Spinal cord (tissue), 9 donors: ENCODE measurements at regions not wholly inside any gene's neighbourhood (a gene's known extent, or its start where the extent isn't known, plus 50 kb on each side); places are given as distances from the start of the nearest gene placed in this dataset.
"Not testable (repeated sequence)": the region's sequence is repeated elsewhere in the genome, so short reads cannot be mapped to it uniquely, and the experiment has no call there.

ENCODE experiments used
- DNase-seq, 6 donors: peaks; one replicate each; pipeline versions ENCODE4 v3.0.0 to v3.0.0-alpha.2; 2013 to 2015; ENCODE audit warnings: low spot score in 6 of 6, low read depth in 4 of 6
- H3K27ac ChIP-seq: one replicate; pipeline ENCODE4 v1.5.1; 2013; ENCODE audit warnings: low read depth, low read length, control low read depth
- H3K27me3 ChIP-seq: one replicate; pipeline ENCODE4 v1.6.1; 2013; ENCODE audit warnings: low read length; ENCODE audit not compliant: control insufficient read depth, insufficient read depth
- H3K36me3 ChIP-seq: one replicate; pipeline ENCODE4 v1.6.1; 2013; ENCODE audit warnings: low read length; ENCODE audit not compliant: control insufficient read depth, insufficient read depth
- H3K4me1 ChIP-seq: one replicate; pipeline ENCODE4 v1.6.1; 2013; ENCODE audit warnings: low read length; ENCODE audit not compliant: control insufficient read depth, insufficient read depth
- H3K4me3 ChIP-seq: one replicate; pipeline ENCODE4 v1.5.1; 2013; ENCODE audit warnings: low read depth, low read length, control low read depth
- H3K9me3 ChIP-seq: one replicate; pipeline ENCODE4 v1.6.1; 2013; ENCODE audit warnings: low read length; ENCODE audit not compliant: control insufficient read depth, insufficient read depth
- WGBS: methylation state at CpG from one replicate; pipeline ENCODE4 v1.1.5; 2013; ENCODE audit warnings: missing lambda C conversion rate; ENCODE audit not compliant: insufficient coverage; 5-methylcytosine and 5-hydroxymethylcytosine counted together
- donor health status: healthy.

DNA sequence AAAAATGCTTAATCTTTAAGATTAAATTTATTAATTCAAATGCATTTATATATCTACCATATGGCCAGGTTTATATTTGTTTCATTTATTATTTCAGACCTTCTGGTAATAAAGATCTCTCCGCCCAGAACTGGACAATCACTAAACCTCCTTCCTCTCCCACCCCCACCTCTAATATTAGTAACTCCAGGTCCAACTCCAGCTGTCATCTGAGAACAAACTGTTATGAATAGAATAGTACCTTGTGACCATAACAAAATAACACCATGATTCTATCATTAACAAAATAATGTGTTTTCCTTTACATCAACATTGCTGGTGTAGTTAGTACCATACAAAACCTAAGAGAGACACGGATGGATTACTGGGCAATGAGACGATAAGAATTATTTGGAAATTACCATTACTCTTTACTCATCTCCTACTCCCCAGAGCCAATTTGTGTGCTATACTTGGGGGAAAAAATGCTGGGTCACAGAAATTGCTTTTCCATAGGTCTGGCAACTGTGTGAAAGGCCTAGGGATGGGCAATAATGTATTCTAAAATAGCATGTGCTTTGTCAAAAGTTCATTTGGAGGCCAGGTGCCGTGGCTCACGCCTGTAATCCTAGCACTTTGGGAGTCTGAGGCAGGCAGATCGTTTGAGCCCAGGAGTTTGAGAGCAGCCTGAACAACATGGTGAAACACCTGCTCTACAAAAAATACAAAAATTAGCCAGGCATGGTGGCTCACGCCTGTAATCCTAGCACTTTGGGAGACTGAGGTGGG is 186.1 kb downstream of the ENC1 start:
- WGBS = 81% methylated on average over 4 of the region's 7 CpGs
- Histone ChIP-seq H3K27ac (no peak overlapping the region), H3K27me3 (no peaks in the 10 kb centered on the region), H3K36me3 (no peaks in the 10 kb centered on the region), H3K4me3 (no peak overlapping the region), H3K4me1 (no peaks in the 10 kb centered on the region), H3K9me3 (no peaks in the 10 kb centered on the region)
- DNase-seq = no peak

DNA sequence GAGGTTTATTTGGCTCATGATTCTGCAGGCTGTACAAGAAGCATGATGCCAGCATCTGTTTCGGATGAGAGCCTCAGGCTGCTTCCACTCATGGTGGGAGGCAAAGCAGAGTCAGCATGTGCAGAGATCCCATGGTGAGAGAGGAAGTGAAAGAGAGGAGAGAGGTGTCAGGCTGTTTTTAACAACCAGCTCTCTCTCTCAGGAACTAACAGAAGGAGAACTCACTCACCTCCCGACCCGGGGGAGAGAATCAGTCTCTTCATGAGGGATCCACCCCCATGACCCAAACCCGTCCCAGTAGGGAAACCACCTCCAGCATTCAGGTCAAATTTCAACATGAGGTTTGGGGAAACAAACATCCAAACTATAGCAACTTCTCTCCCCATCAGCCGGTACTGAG is 187.7 kb downstream of the ENC1 start:
- Histone ChIP-seq H3K4me1 (no peaks in the 10 kb centered on the region), H3K4me3 (no peak overlapping the region), H3K27ac (no peak overlapping the region), H3K9me3 (no peaks in the 10 kb centered on the region), H3K36me3 (no peaks in the 10 kb centered on the region), H3K27me3 (no peaks in the 10 kb centered on the region)
- DNase-seq = no peak
- 77% methylated on average over 5 of the region's 5 CpGs for WGBS

DNA sequence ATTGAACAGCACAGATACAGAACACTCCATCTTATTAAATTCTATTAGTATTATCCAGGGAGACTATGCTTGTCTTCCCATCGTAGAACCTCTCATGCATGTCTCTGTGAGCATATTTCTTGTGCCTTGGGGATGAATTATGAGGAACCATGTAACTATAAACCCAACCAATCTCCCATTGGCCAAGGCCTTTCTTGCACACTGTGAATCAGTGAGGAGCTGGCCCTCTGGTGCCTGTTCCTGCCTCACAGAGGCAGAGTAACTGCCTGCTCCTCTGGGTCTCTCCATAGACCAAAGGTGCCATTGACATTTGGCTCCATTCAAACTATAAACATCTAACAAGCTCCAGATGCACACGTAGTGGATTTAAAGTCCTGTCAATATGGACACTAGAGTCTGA is 190.4 kb downstream of the ENC1 start:
- H3K9me3 ChIP-seq = no peaks in the 10 kb centered on the region
- no peaks in the 10 kb centered on the region for H3K4me1 ChIP-seq
- no peak overlapping the region for H3K4me3 ChIP-seq
- no peaks in the 10 kb centered on the region for H3K27me3 ChIP-seq
- DNase-seq = peak in 1 of 6 donors; percentile 75
- H3K27ac ChIP-seq = no peak overlapping the region
- no peaks in the 10 kb centered on the region for H3K36me3 ChIP-seq
- no CpG with 5 or more reads among the region's 2 CpGs for WGBS

DNA sequence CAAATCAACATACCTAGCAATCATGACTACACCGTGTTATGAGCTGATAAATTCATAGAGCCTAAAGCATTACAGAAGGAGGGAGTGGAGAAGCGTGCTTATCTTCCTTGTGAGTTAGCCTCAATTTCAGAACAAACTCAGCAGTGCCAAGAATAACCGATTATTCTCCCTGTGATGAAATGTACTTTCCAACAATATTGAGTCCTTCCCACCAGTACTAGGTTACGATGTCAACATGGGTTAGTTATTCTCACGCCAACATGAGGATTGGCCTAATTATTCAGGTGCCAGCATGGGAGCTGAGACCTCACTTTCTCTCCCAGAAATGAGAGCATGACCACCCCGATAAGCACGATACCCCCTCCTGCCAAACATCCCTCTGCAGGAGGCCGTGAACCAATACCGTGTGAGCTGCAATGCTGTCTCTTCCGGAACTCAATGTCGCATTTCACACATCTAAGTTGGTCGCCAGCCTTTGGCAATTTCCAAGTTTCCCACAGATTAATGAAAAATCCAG is 193.7 kb downstream of the ENC1 start:
- Histone ChIP-seq H3K36me3 (no peaks in the 10 kb centered on the region), H3K4me1 (no peaks in the 10 kb centered on the region), H3K9me3 (no peaks in the 10 kb centered on the region), H3K27me3 (no peaks in the 10 kb centered on the region), H3K27ac (peak overlapping the region; percentile 6), H3K4me3 (no peak overlapping the region)
- peak in 2 of 6 donors; percentile 63 to 90 for DNase-seq
- whole genome bisulfite sequencing = 57% methylated on average over 9 of the region's 12 CpGs

GRCh38 chr5:74442466-74442865 is 198.1 kb downstream of the ENC1 start:
- peaks cover under 1% of the 10 kb centered on the region for H3K9me3 ChIP-seq
- no peak overlapping the region for H3K27ac ChIP-seq
- H3K4me3 ChIP-seq = no peak overlapping the region
- WGBS = no CpG with 5 or more reads among the region's 3 CpGs
- H3K36me3 ChIP-seq = no peaks in the 10 kb centered on the region
- H3K27me3 ChIP-seq = no peaks in the 10 kb centered on the region
- peak in 1 of 6 donors; percentile 33 for DNase-seq
- H3K4me1 ChIP-seq = no peaks in the 10 kb centered on the region

GRCh38 chr5:74441616-74442015 is 198.9 kb downstream of the ENC1 start:
- DNase-seq = peak in 1 of 6 donors; percentile 57
- no peaks in the 10 kb centered on the region for H3K27me3 ChIP-seq
- no peaks in the 10 kb centered on the region for H3K36me3 ChIP-seq
- no peak overlapping the region for H3K4me3 ChIP-seq
- no peaks in the 10 kb centered on the region for H3K4me1 ChIP-seq
- peaks cover 1% of the 10 kb centered on the region for H3K9me3 ChIP-seq
- H3K27ac ChIP-seq = no peak overlapping the region
- WGBS = 53% methylated on average over 4 of the region's 5 CpGs

GRCh38 chr5:74440341-74440740 is 200.2 kb downstream of the ENC1 start:
- WGBS = no CpG with 5 or more reads among the region's 2 CpGs

DNA sequence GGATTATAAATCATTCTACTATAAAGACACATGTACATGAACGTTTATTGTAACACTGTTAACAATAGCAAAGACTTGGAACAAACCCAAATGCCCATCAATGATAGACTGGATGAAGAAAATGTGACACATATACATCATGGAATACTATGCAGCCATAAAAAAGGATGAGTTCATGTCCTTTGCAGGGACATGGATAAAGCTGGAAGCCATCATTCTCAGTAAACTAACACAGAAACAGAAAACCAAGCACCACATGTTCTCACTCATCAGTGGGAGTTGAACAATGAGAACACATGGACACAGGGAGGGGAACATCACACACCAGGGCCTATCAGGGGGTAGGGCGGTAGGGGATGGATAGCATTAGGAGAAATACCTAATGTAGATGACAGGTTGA is 202.7 kb downstream of the ENC1 start:
- not testable (repeated sequence) for H3K36me3 ChIP-seq, H3K27me3 ChIP-seq, H3K9me3 ChIP-seq, H3K4me3 ChIP-seq, DNase-seq, H3K4me1 ChIP-seq, H3K27ac ChIP-seq
- WGBS = no CpG with 5 or more reads among the region's 2 CpGs

More at GRCh38 chr5:74440341-74440740, 200.2 kb downstream of the ENC1 start:
- no peaks in the 10 kb centered on the region for H3K4me1 ChIP-seq
- no peak for DNase-seq
- no peaks in the 10 kb centered on the region for H3K36me3 ChIP-seq
- H3K4me3 ChIP-seq = no peak overlapping the region
- H3K9me3 ChIP-seq = peaks cover 1% of the 10 kb centered on the region
- H3K27me3 ChIP-seq = no peaks in the 10 kb centered on the region
- H3K27ac ChIP-seq = no peak overlapping the region

GRCh38 chr5:74433896-74434829 is 206.4 kb downstream of the ENC1 start:
- Histone ChIP-seq H3K9me3 (peaks cover 1% of the 10 kb centered on the region), H3K4me3 (no peak overlapping the region), H3K36me3 (no peaks in the 10 kb centered on the region), H3K27ac (no peak overlapping the region), H3K27me3 (no peaks in the 10 kb centered on the region), H3K4me1 (peaks cover 3% of the 10 kb centered on the region)
- 39% methylated on average over 4 of the region's 9 CpGs for WGBS
- DNase-seq = no peak
